HEK293 (cell line): ENCODE measurements at regions not wholly inside any gene's neighbourhood (a gene's known extent, or its start where the extent isn't known, plus 50 kb on each side); places are given as distances from the start of the nearest gene placed in this dataset.

Experiments
- CTCF ChIA-PET: fragments of 350-600 bp; formaldehyde crosslinking; extraction: SDS; loops from one replicate; lab custom pipeline; 2021; ENCODE audit warnings: antibody characterized with exemption; lab: Yijun Ruan, JAX
- POLR2A ChIA-PET: fragments of 300-600 bp; formaldehyde crosslinking; extraction: SDS; loops from one replicate; lab custom pipeline; 2020; ENCODE audit warnings: antibody characterized with exemption, inconsistent platforms; lab: Yijun Ruan, JAX
- H3K27ac ChIP-seq: fragments of 200-500 bp; sonication (Bioruptor generic); 2 replicates; pipeline ENCODE4 v1.5.1; 2014; ENCODE audit warnings: low read depth, low read length, control low read depth, inconsistent platforms; ENCODE audit errors: extremely low read depth
- H3K36me3 ChIP-seq, 2 experiments: fragments of 200-500 bp in 1 of 2; sonication (Bioruptor generic) in 1 of 2; 1 replicate in 1 of 2; 2 replicates in 1 of 2; pipeline ENCODE4 v1.5.1; 2014 to 2017; ENCODE audit warnings: inconsistent platforms in 2 of 2, low read length in 2 of 2; ENCODE audit not compliant: control insufficient read depth in 2 of 2, insufficient read depth in 1 of 2
- H3K4me1 ChIP-seq: fragments of 200-500 bp; sonication (Bioruptor generic); 2 replicates; pipeline ENCODE4 v1.5.1; 2014; ENCODE audit warnings: mild to moderate bottlenecking, low read length, inconsistent platforms; ENCODE audit not compliant: control insufficient read depth, insufficient read depth
- H3K4me3 ChIP-seq: 2 replicates; pipeline ENCODE4 v1.5.1; 2011; ENCODE audit warnings: low read depth, mild to moderate bottlenecking, control low read depth, low read length, moderate library complexity
- H3K9me3 ChIP-seq: fragments of 200-500 bp; sonication (Bioruptor generic); 2 replicates; pipeline ENCODE4 v1.5.1; 2014; ENCODE audit warnings: low read depth, low read length, inconsistent platforms; ENCODE audit not compliant: control insufficient read depth, insufficient read depth
- GFI1B ChIP-seq: fragments of 450-650 bp; formaldehyde crosslinking; IDR thresholded peaks from 2 replicates; pipeline ENCODE4 v1.5.1; 2016; ENCODE audit warnings: missing biosample characterization, missing genetic modification characterization
- HOXC10 ChIP-seq: sonication (generic); formaldehyde crosslinking; IDR thresholded peaks from 2 replicates; pipeline ENCODE4 v1.8.1; 2023; ENCODE audit warnings: mild to moderate bottlenecking, missing genetic modification reagents
- PRDM1 ChIP-seq: fragments of 450-650 bp; formaldehyde crosslinking; IDR thresholded peaks from 2 replicates; pipeline ENCODE4; 2016; ENCODE audit warnings: missing biosample characterization, missing genetic modification characterization
- WT1 ChIP-seq: fragments of 450-650 bp; formaldehyde crosslinking; IDR thresholded peaks from 2 replicates; pipeline ENCODE4 v1.5.1; 2016; ENCODE audit warnings: missing biosample characterization, missing genetic modification characterization
- ZBTB1 ChIP-seq: fragments of 450-650 bp; formaldehyde crosslinking; IDR thresholded peaks from 2 replicates; pipeline ENCODE4 v1.5.1; 2016; ENCODE audit warnings: missing biosample characterization, missing genetic modification characterization
- ZNF202 ChIP-seq: fragments of 450-650 bp; formaldehyde crosslinking; IDR thresholded peaks from 2 replicates; pipeline ENCODE4 v1.5.1; 2016; ENCODE audit warnings: missing biosample characterization, missing genetic modification characterization, borderline replicate concordance
- ZNF211 ChIP-seq: fragments of 450-650 bp; formaldehyde crosslinking; IDR thresholded peaks from 2 replicates; pipeline ENCODE4 v1.5.1; 2016; ENCODE audit warnings: low read depth, missing biosample characterization, missing genetic modification characterization
- ZNF274 ChIP-seq, 2 experiments: fragments of 200-500 bp in 1 of 2; fragments of 450-650 bp in 1 of 2; sonication (Bioruptor generic) in 1 of 2; formaldehyde crosslinking in 1 of 2; IDR thresholded peaks; 2 replicates each; pipeline versions ENCODE4 v1.5.1 to v1.6.1; 2014 to 2016; ENCODE audit warnings: borderline replicate concordance in 1 of 2, inconsistent platforms in 1 of 2, low read length in 1 of 2, missing biosample characterization in 1 of 2, missing genetic modification characterization in 1 of 2
- ZNF354C ChIP-seq: fragments of 450-650 bp; formaldehyde crosslinking; IDR thresholded peaks from 2 replicates; pipeline ENCODE4 v1.5.1; 2016; ENCODE audit warnings: missing biosample characterization, missing genetic modification characterization, low read depth, borderline replicate concordance
- ZSCAN23 ChIP-seq: fragments of 450-650 bp; formaldehyde crosslinking; IDR thresholded peaks from 2 replicates; pipeline ENCODE4 v1.5.1; 2016; ENCODE audit warnings: missing biosample characterization, missing genetic modification characterization
- TF ChIP-seq, protein P1 (sequence below): fragments of 450-650 bp; formaldehyde crosslinking; IDR thresholded peaks from 2 replicates; pipeline ENCODE4 v1.5.1; 2017; ENCODE audit warnings: missing biosample characterization, missing genetic modification characterization
- TF ChIP-seq, protein P2 (sequence below): fragments of 450-650 bp; formaldehyde crosslinking; IDR thresholded peaks from 2 replicates; pipeline ENCODE4 v1.5.1; 2016; ENCODE audit warnings: missing biosample characterization, missing genetic modification characterization
- TF ChIP-seq, protein P3 (sequence below): sonication (generic); formaldehyde crosslinking; IDR thresholded peaks from 2 replicates; pipeline ENCODE4 v1.8.1; 2022; ENCODE audit warnings: mild to moderate bottlenecking, moderate library complexity, missing genetic modification reagents
- TF ChIP-seq, protein P4 (sequence below): fragments of 450-650 bp; formaldehyde crosslinking; IDR thresholded peaks from 2 replicates; pipeline ENCODE4 v1.5.1; 2016; ENCODE audit warnings: missing biosample characterization, missing genetic modification characterization
- TF ChIP-seq, protein P5 (sequence below): fragments of 450-650 bp; formaldehyde crosslinking; IDR thresholded peaks from 2 replicates; pipeline ENCODE4 v1.5.1; 2016; ENCODE audit warnings: missing biosample characterization, missing genetic modification characterization
- TF ChIP-seq, protein P6 (sequence below): fragments of 450-650 bp; formaldehyde crosslinking; IDR thresholded peaks from 2 replicates; pipeline ENCODE4 v1.5.1; 2017; ENCODE audit warnings: missing biosample characterization, missing genetic modification characterization

DNA sequence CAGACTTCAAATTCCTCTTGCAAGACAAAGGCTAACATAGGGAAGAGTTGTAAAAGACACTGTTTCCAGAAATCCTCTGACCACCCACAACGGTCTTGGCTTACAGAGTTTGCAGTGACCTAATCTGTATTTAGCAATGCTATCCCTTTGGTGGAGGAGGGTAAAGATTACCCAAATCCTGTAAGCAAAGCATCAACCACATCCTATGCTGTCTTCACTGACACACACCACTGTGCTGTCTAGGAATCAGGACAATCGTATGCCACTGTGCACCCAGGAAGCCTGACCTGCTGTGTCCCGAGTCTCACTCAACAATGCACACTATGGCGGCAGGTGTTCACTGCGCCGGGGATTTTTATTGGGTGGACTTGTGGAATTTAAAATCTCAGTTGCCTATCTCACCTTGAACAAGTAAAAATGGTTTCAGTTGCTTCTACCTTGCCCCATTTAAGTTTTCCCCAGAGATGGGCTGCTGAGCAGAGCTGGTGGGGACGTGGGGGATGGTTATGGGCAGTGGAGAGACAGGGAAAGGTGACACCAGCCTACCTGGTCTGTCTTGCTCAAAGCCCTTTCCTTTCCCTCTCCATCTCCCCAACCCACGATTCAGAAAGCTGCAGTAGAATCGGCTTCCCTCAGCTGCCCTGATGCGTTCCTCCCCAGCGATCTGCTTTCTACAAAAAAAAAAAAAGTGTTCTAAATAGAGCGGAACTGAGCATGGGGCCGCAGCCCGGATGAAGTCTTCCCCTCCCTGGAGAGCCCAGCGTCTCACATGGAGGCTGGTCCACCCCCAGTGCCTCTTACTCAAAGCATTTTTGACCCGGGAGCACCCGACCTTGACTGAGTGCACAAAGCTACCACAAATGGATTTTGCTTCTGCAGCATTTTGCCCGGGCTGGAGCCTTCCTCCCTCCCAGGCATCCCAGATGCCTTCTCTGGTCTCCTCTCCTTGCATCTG is 271.5 kb downstream of the SOX9 start (continued):
- TF ChIP-seq, protein P1, sequence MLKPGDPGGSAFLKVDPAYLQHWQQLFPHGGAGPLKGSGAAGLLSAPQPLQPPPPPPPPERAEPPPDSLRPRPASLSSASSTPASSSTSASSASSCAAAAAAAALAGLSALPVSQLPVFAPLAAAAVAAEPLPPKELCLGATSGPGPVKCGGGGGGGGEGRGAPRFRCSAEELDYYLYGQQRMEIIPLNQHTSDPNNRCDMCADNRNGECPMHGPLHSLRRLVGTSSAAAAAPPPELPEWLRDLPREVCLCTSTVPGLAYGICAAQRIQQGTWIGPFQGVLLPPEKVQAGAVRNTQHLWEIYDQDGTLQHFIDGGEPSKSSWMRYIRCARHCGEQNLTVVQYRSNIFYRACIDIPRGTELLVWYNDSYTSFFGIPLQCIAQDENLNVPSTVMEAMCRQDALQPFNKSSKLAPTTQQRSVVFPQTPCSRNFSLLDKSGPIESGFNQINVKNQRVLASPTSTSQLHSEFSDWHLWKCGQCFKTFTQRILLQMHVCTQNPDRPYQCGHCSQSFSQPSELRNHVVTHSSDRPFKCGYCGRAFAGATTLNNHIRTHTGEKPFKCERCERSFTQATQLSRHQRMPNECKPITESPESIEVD (tag by site-specific recombination) = no peak
- TF ChIP-seq ZBTB1 (tag by site-specific recombination) (no peak), WT1 (tag by site-specific recombination) (no peak), ZNF354C (tag by site-specific recombination) (no peak)
- TF ChIP-seq, all 188 proteins: peak for 0

DNA sequence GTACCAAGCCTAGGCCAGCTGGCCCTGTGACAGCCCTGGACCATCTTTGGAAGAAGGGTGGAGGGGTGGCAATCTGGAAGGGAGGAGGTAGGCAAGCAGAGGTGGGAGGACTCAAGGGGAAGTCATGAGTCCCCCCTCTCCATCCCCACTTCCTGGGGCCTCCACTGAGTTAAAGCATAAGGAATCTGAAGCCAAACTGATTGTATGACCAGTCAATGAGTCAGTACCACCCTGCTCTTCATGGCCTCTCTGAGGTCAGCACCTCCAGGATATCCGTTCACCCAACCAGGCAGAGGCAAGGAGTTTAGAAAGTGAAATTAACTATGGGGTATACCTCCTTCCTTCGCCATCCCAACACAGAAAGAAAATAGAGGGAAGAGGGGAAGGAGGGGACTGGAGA is 272.7 kb downstream of the SOX9 start:
- Histone ChIP-seq H3K4me3 (no peak overlapping the region), H3K27ac (no peak overlapping the region), H3K9me3 (no peaks in the 10 kb centered on the region), H3K36me3 (no peaks in the 10 kb centered on the region)
- ChIA-PET POLR2A (interaction anchor here (1.0 kb wide), 1 partner anchor 15 kb away, joined by 3 read pairs; no protein-coding TSS in a partner anchor), CTCF (interaction anchor here (0.8 to 1.0 kb wide), 2 partner anchors 38 to 146 kb away, joined by 4 to 5 read pairs; no protein-coding TSS in a partner anchor)
- TF ChIP-seq ZNF274 (IDR thresholded peaks at IDR 0.05; ENCODE audit: low read length) (no peak), ZNF274 (tag by site-specific recombination; IDR thresholded peaks at IDR 0.05; ENCODE audit: borderline replicate concordance) (no peak), ZSCAN23 (tag by site-specific recombination) (no peak), HOXC10 (CRISPR knock-in tag) (no peak), WT1 (tag by site-specific recombination) (no peak)
- TF ChIP-seq, protein P2, sequence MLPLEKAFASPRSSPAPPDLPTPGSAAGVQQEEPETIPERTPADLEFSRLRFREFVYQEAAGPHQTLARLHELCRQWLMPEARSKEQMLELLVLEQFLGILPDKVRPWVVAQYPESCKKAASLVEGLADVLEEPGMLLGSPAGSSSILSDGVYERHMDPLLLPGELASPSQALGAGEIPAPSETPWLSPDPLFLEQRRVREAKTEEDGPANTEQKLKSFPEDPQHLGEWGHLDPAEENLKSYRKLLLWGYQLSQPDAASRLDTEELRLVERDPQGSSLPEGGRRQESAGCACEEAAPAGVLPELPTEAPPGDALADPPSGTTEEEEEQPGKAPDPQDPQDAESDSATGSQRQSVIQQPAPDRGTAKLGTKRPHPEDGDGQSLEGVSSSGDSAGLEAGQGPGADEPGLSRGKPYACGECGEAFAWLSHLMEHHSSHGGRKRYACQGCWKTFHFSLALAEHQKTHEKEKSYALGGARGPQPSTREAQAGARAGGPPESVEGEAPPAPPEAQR (tag by site-specific recombination) = no peak
- TF ChIP-seq, protein P3, sequence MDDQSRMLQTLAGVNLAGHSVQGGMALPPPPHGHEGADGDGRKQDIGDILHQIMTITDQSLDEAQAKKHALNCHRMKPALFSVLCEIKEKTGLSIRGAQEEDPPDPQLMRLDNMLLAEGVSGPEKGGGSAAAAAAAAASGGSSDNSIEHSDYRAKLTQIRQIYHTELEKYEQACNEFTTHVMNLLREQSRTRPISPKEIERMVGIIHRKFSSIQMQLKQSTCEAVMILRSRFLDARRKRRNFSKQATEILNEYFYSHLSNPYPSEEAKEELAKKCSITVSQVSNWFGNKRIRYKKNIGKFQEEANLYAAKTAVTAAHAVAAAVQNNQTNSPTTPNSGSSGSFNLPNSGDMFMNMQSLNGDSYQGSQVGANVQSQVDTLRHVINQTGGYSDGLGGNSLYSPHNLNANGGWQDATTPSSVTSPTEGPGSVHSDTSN (CRISPR knock-in tag) = no peak
- TF ChIP-seq, all 188 proteins: peak for 0
- no peaks in the 10 kb centered on the region for H3K4me1 ChIP-seq

DNA sequence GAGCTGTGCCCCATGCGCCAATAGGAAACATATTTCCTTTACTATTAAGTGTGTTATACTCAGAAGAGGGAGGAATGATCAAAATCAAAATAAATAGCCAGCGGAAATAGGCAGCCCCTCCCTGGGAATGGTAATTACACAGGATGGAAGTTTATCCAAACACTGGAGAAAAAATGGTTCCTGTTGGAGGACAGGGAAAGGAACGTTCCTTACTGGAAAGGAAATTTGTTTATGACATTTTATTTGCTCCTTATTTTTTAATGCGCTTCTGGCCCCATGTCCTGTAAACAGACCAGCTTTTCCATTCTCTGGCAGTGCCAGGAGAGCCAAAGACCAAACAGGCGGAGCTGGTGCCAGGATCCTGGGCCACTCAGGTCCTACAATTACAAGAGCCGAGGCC is 273.7 kb downstream of the SOX9 start:
- CTCF ChIA-PET = interaction anchor here (0.7 to 1.0 kb wide), 2 partner anchors 37 to 119 kb away, joined by 3 to 5 read pairs; no protein-coding TSS in a partner anchor
- POLR2A ChIA-PET = no interaction called here
- no peaks in the 10 kb centered on the region for H3K4me1 ChIP-seq
- H3K9me3 ChIP-seq = no peaks in the 10 kb centered on the region
- H3K4me3 ChIP-seq = no peak overlapping the region
- TF ChIP-seq, protein P4, sequence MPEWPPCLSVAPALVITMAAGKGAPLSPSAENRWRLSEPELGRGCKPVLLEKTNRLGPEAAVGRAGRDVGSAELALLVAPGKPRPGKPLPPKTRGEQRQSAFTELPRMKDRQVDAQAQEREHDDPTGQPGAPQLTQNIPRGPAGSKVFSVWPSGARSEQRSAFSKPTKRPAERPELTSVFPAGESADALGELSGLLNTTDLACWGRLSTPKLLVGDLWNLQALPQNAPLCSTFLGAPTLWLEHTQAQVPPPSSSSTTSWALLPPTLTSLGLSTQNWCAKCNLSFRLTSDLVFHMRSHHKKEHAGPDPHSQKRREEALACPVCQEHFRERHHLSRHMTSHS (tag by site-specific recombination) = no peak
- no peak for TF ChIP-seq PRDM1
- no peak overlapping the region for H3K27ac ChIP-seq
- H3K36me3 ChIP-seq = no peaks in the 10 kb centered on the region

DNA sequence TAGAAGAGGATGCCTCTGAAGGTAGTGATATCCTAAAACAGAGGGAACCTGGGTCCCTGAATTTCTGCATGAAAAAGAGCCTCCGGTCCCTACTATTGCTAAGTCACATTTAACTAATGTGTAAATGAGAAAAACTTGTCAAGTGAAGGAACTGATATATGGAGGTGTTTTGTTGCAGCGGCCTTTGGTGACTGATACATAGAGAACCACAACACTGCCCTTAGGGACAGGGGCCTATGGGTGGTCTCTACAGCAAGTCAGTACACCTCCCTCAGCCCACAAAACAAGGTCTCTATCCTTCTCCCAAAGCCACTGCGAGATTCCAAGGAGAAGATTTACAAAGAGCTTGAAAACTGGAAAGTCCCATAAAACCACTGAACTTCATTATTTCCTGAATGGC is 275.3 kb downstream of the SOX9 start:
- TF ChIP-seq ZNF211 (tag by site-specific recombination) (no peak), GFI1B (tag by site-specific recombination) (no peak), ZNF202 (tag by site-specific recombination) (no peak)
- TF ChIP-seq, protein P5, sequence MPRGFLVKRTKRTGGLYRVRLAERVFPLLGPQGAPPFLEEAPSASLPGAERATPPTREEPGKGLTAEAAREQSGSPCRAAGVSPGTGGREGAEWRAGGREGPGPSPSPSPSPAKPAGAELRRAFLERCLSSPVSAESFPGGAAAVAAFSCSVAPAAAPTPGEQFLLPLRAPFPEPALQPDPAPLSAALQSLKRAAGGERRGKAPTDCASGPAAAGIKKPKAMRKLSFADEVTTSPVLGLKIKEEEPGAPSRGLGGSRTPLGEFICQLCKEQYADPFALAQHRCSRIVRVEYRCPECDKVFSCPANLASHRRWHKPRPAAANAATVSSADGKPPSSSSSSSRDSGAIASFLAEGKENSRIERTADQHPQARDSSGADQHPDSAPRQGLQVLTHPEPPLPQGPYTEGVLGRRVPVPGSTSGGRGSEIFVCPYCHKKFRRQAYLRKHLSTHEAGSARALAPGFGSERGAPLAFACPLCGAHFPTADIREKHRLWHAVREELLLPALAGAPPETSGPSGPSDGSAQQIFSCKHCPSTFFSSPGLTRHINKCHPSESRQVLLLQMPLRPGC (tag by site-specific recombination) = no peak
- TF ChIP-seq, protein P6, sequence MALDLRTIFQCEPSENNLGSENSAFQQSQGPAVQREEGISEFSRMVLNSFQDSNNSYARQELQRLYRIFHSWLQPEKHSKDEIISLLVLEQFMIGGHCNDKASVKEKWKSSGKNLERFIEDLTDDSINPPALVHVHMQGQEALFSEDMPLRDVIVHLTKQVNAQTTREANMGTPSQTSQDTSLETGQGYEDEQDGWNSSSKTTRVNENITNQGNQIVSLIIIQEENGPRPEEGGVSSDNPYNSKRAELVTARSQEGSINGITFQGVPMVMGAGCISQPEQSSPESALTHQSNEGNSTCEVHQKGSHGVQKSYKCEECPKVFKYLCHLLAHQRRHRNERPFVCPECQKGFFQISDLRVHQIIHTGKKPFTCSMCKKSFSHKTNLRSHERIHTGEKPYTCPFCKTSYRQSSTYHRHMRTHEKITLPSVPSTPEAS (tag by site-specific recombination) = no peak
- CTCF ChIA-PET = interaction anchor here (0.7 kb wide), 1 partner anchor 27 kb away, joined by 4 read pairs; no protein-coding TSS in a partner anchor

More for the DNA sequence above, 275.3 kb downstream of the SOX9 start:
- H3K36me3 ChIP-seq = no peaks in the 10 kb centered on the region
- no peaks in the 10 kb centered on the region for H3K4me1 ChIP-seq
- no peak overlapping the region for H3K27ac ChIP-seq
- no peaks in the 10 kb centered on the region for H3K9me3 ChIP-seq
- POLR2A ChIA-PET = no interaction called here
- no peak overlapping the region for H3K4me3 ChIP-seq
